ENCODE measurements at regions not wholly inside any gene's neighbourhood (a gene's known extent, or its start where the extent isn't known, plus 50 kb on each side); places are given as distances from the start of the nearest gene placed in this dataset.

DNA sequence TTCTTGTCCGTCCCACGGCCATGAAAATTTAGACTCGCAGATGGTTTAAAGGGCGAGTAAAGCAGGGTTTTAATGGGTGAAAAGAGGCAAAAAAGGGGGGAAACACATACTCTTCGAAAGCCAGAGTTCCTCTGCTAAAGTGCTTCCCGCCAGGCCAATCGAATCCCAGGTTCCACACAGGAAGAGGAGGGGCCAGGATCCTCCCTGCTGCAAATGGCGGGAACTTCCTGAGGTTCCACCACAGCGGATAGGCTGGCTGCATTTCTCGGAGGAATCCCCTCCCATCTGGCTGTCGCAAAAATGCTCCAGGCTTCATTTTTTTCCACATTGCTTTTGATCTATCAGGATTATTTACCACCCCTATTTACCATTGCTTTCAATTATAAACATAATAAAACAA lies 670.1 kb upstream of the CA10 start:
- no peak for DNase-seq

DNA sequence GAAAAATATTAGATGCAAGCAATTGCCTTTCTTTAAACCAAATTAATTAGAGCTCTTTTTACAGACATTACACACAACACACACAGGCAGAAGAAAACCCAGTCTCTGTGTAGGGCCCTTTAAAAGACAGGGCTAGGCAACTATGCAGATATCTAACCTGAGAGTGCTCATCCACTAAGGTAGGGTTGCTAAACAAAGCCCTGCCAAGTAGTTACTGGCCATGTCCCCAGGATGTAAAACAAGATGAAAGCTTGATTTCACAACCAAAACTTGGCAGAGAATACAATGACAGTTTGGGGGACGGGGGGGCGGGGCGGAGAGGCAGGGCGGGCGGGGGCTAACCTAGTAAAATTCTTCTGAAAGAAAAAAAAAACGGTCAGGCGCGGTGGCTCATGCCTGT lies 669.0 kb upstream of the CA10 start:
- no peak for DNase-seq

DNA sequence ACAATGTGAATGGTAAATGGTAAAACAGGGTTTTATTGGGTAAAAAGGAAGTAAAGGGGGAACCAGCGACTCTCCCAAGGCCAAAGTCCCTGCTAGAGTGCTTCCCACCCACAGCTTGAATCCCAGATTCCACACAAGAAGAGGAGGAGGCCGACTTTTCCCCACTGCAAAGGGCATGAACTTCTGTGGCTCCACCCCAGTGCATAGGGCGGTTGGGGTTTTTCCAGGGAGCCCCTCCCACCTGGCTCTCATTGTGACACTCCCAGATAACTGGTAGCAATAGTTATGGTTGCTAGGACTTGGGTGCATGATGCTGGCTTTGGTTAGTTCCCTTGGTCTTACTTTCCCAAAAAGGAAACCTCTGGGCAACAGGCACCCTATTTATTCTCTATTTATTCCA lies 666.0 kb upstream of the CA10 start:
- no peak for DNase-seq

DNA sequence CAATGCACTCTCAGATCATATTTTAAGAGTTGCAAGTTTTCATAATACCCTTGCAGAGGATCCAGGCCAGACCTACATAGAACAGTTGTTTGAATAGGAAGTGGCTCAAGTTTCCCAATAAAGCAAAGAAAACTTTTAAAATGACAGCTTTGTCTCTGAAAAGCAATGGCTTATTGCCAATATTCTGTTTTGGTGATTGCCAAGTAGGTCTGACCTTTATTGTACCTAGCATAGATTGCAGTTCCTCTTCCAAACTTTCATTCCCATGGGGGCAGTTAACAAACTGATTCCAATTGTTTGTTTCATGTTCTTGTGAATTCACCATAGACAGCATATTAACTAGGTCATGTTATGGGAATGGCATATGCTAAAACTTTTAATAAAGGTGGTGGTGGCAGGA lies 664.6 kb upstream of the CA10 start:
- DNase-seq = no peak

DNA sequence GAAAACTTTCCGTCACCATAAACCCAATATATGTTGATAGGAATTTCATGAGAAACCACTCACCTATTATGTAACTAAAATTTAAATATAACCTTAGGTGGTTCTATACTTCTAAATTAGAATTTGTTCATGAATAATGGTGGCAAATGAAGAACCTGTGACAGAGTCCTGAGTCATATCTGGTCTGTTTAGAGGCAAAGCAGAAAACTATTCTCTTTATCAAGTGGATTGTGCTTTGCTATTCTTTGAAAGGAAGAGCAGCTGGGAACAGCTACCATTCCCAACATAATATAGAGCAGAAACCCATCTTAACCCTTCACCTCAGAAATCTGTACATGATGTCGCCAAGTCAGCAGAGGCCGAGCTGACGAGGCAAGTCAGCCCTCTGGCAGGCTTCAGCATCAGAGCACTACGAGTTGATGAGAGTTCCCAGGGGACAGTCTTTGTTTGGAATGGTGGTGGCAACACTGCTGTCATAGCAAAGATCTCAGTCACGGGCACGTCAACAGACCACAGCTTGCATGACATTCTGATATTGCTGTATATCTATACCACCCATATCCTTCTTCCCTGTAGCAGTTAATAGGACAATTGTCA lies 631.9 kb upstream of the CA10 start:
- DNase-seq = no peak

DNA sequence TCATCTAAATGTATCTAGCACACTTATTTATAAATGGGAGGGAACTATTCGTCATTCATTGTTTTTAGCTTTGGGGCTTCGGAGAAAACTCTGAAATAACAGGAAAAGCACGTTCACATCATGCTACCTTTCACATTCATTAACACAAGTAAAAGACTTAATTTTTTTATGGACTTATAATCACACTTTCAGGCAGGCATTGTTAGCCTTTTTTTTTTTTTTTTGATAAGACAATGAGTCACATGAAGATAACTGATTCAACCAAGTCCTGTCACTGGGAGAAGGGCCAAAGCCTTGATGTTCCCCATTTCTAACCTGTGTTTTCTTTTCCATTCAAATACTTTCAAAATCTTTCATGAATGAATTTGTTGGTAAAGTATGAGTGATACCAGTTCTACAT lies 631.3 kb upstream of the CA10 start:
- DNase-seq = no peak

DNA sequence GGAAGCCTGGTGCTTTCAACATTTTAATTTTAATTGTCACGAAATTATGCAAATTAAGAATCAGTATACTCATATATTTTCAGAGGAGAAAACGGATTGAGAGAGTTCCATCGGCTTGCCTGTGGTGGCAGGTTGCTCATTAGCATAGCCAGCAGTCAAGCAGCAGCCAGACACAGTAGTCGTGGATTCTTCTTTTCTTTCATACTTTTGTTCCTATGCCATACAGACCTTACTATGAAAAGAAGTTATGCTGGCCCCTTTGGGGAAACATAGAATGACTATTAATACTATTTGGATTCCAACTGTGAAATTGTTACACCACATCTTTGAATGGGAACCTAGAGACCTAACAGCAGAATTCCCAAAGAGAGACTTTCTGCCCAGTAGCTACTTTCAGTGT lies 617.7 kb upstream of the CA10 start:
- DNase-seq = no peak

DNA sequence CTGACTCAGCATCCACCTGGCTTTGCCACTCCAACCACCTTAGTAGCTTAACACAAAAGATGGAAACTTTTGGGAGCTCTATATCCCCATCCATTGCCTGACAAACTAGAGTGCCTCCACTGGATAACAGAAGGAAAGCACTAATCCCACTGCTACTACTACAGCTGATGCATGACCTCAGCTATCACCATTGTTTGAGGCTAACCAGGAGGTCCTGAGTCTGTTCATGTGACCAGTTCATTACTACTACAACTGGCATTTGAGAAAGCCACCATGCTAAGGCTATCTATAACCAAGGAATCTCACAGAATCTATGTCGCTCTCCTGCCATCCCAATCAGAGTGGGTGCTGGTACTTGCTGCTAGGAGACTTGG lies 604.3 kb upstream of the CA10 start:
- no peak for DNase-seq

DNA sequence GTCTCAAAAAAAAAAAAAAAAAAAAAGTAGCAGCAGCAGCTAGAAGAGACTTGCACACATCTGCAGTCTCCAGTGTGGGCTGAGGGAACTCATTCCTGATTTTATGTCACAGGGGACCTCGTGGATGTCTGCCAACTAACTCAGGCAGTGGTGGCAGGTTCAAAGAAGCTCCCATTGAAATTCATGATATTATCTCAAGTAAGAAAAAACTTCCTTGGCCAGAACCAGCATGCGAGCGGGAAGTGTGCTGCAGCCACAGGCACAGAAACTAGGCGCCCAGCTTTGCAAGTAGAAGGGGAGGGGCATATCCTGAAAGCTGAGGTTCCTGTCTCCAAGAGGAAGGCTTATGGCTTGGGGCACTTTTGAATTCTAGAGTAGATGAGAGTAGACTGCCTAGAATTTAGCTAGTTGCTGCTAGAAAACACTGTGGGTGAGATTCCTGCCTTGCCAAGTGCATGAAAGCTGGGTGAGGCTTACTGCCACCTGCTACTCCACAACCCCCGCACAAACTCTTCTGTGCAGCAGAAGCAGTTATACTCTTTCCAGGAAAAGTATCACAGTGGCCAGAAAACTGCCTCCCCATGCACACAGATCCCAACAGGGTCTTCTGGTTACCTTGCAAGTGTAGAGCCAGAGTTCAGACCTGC lies 603.8 kb upstream of the CA10 start:
- no peak for DNase-seq

DNA sequence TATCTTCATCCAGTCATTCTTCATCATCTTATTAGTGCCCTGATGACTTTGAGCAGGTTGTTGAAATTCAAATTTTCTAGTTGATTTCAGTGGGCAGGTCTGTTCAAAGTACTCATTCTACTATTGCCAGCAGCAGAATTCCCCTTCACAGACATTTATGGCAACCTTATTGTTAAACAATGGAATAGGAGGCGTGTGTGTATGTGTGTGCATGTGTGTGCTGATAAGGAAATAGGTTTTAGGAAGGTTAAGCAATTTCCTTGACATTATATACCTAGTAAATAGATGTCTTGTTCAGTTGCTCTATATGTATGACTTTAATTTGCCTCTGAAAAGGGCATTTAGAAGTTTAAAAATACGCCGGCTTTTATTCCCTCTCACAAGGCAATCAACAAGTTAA lies 601.4 kb upstream of the CA10 start:
- no peak for DNase-seq

DNA sequence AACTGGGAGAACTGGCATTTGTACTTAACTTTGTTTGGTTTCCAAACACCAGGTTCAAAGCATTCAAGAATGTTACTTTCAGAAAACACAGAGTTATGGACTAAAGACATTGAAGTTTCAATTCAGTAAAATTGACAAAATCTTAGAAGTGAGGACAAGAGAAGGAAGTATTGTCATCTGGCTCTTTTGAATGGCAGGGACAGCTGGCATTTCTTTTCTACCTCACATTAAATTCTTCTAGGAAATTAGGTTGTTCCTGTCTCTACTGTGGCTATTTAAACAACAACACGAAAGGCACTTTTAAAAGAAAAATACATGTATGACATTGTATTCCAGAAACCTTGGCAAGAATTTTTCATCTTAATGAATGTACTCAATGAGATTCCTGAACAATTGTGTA lies 600.0 kb upstream of the CA10 start:
- no peak for DNase-seq

DNA sequence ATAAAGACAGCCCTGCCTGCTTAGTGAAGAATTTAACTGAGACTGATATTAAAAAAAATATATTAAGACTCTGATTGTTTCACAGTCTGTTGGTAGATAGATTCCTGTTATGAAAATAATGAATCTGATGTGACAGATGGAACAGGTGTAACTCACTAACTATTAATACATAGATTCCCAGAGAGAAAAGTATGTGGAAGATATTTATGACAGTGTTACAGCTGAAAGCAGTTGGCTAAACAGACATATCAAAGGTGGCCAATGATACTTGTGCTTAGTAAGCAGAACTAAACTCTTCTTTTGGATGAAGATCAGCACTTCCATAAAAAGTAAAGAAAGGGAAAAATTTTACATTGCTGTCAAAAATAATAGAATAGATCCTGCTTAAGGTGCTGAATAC lies 598.2 kb upstream of the CA10 start:
- DNase-seq = no peak

DNA sequence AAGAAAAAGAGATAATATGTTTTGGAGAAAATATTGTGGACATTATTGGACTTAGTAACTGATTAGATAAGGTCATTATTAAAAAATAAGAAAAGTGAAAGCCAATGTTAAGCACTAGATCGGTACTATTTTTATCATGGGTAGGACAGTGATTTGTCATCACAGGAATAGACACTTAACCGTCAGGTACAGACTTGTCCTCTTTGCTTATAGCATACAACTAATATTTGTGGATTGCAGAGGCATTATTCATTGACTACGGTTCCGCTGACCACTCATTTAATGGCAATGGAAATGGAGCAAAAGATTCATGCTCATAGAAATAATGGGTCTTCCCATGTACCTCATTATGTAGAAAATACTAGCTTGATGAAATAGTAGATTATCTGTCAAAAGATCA lies 596.3 kb upstream of the CA10 start:
- no peak for DNase-seq

DNA sequence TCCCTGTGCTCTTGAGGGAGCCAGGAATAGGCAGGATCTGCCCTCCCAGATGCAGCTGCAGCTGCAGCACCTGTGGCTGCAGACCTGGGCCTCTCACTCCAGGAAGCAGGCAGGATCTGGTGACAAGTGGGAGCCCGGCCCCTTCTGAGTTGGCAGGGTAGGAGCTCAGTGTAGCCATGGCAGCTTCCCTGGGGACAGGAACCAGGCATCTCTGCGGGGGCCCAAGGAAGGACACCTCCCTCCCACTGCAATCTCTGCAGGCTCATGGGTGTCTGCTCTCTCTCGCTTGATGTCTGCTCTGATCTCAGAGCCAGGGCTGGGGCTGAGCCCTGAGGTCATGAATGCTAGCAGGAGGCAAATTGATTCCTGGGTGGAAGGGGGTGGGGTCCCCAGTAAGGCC lies 592.5 kb upstream of the CA10 start:
- no peak for DNase-seq

DNA sequence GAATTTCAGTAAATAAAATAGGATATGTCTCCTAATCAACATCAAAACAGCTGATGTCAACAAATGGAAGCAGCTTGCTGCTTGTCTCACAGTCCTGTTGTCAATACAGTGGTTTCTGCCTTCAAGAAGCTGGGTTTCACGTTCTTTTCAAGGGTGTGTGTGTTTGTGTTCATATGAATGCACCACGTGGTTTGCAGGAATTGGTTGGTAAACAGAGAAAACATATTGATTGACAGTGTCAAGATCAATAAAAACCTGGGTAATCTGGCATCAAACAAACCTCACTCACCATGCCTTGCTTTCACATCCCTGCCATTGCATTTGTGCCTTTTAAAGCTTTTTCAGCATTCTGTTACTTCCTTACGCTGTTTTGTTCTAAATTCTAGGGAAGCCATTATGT lies 585.7 kb upstream of the CA10 start:
- no peak for DNase-seq

DNA sequence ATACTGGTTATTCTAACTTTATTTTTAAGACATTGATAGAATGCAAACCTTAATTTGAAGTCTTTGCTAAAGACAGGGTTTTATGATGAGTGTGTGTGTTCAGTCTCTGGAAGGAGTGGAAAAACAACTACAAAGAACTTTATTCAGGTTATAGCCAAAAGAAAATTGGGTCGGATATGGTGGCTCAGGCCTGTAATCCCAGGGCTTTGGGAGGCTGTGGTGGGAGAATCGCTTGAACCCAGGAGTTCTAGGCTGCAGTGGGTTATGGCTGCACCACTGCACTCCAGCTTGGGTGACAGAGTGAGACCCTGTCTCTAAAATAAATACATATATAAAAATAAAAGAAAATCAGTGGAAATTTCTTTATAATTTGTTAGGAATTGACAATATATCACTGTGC lies 581.5 kb upstream of the CA10 start:
- no peak for DNase-seq

DNA sequence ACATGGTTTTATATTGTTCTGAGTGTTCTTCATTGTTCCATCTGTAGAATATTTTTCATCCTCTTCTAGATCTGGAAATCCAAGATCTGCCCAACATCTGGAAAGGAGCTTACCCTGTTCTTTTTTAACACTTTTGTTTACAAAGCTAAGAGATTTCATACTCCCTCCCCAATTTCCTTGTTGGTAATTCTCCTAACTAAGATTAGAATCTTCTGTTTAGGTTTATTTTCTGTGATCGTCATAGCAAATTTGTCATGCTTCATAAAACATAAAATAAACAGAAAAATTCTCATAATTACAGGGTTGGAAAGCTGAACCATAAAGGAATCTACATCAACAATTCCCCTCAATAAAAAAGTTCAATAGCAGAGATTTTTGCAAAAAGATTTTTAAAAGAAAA lies 580.3 kb upstream of the CA10 start:
- DNase-seq = no peak

DNA sequence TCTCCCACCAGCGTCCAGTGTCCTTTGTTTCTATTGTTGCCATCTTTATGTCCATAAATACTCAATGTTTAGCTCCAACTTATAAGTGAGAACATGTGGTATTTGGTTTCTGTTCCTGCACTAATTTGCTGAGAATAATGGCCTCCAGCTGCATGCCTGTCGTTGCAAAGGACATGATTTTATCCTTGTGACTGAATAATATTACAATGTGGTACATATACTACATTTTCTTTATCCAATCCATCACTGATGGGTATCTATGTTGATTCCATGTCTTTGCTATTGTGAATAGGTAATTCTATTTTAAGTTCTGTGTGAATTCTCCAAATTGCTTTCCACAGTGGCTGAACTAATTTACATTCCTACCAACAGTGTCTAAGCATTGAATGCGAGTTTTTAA lies 578.6 kb upstream of the CA10 start:
- no peak for DNase-seq

DNA sequence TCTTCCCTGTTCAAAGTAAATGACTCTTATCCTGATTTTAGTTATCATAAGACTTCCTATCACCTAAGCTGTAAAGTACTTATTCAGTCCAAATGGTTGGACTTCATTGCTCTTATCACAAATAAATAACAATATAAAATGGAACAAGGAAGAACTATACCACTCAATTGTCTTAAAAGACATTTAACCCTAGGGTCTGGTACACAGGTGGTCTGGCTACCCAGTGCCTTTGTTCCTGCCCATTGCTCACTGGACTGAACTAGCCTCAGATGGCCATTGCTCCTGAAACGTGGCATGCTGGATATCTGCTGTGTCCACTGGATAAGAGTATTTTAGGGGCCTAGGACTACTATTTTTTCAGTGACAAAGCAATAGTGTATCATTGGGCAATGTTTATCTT lies 574.3 kb upstream of the CA10 start:
- no peak for DNase-seq

DNA sequence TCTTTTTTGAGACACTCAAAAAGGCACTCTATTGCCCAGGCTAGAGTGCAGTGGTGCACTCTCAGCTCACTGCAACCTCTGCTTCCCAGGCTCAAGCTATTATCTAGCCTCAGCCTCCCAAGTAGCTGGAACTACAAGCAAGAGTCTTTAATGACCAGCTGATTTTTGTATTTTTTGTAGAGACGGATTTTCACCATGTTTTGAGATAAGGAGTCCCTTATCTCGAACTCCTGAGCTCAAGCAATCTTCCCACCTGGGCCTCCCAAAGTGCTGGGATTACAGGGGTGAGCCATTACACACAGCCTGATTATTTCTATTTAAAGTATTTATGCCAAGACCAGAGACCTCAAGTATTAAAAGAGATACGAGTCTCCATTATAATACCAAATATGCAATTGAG lies 566.1 kb upstream of the CA10 start:
- DNase-seq = no peak

DNA sequence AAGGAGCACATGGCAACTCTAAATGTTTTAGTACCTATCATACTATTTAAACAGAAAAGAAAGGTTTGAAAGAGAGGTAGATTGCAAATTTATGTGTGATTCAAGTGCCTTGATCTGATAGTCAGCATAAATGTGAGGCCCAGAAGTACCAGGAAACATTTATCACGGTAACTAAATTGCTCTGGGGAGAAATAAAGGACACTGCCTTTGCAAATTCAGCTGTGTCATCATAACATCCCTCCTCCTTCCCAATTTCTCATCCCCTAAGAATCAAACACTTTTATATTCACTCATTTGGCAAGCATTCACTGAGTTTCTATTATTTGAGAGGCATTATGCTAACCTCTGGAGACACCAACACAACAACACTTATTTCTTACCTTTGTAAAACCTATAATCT lies 563.4 kb upstream of the CA10 start:
- no peak for DNase-seq

DNA sequence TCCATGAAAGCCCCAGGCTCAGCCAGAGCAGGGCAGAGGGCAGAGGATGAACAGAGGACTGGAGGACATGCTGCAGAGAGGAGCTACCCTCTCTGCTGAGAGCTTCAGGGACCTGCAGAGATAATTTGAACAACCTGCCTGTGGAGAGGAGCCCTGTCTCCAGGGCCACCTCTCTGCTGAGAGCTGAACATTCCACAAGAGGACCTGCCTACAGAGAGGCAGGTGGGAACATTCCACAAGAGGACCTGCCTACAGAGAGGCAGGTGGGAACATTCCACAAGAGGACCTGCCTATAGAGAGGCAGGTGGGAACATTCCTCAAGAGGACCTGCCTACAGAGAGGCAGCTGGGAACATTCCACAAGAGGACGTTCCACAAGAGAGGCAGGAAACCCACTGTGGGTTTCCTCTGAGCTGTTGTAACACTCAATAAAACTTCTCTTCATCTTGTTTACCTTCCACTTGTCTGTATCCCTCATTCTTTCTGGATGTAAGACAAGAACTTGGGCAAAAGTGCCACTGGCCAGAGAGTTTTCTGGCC lies 551.9 kb upstream of the CA10 start:
- DNase-seq = no peak

DNA sequence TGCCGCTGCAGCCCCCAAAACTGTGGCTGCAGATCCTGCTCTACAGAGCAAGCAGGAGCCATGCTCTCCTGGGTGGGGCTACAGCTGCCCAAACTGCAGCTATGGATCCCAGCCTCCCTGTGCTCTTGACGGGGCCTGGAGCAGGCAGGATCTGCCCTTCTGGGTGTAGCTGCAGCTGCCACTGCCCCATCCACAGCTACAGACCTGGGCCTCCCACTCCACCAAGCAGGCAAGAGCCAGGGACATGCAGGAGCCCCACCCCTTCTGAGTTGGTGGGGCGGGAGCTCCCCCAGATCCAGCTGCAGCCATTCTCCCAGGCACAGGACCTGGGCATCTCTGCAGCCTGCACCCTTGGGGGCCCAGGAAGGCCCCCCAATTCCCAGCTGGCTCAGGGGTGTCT lies 551.2 kb upstream of the CA10 start:
- no peak for DNase-seq

DNA sequence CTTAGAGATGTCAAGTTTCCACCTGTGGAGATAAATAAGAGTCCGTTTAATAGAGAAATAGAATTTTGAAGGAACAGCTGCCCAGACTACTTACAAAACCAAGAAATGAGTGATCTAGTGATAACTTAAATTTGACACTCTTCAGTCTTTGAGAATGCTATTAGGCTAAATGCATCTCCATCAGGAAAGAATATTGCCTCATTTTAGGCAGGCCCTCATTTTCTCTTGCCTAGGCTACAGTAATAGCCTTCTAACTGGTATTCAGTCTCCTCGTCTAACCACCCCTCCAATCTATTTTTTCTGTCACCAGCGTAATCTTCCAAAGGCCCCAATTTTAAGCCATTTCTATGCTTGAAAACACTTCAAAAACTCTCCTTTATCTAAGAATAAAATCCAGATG lies 537.8 kb upstream of the CA10 start:
- no peak for DNase-seq

DNA sequence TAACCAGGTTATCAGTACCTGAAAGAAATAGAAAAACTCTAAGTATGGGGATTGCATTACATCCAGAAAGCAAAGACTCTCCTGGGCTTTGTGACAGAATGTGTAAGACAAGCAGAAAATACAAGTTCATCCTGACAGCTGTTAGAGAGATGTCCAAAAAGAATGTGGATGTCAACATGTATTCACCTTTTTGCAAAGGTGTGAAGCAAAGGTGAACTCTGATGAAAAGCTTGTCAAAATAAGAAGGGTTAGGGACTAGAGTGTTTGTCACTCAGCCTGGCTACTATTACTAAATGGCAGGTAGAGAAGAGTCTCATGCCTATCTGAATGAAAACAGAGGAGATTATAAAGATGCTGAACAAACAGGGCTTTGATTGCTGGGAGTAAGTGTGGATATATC lies 527.6 kb upstream of the CA10 start:
- no peak for DNase-seq

All from stimulated activated CD8-positive, alpha-beta memory T cell treated with anti-CD3 and anti-CD28 coated beads, Interleukin-4, amount 100 ng/mL, for 48 hours (primary cell).